Liver (tissue), 8 donors: ENCODE measurements at regions not wholly inside any gene's neighbourhood (a gene's known extent, or its start where the extent isn't known, plus 50 kb on each side); places are given as distances from the start of the nearest gene placed in this dataset.

Source experiments
- DNase-seq: peaks from one replicate; pipeline ENCODE4 v3.0.0-alpha.2; 2017; ENCODE audit warnings: low spot score
- H3K27ac ChIP-seq, 2 donors: one replicate each; pipeline ENCODE4 v1.7.0; 2013; ENCODE audit warnings: inconsistent platforms in 2 of 2, low read length in 2 of 2, control low read depth in 1 of 2, low read depth in 1 of 2, mild to moderate bottlenecking in 1 of 2
- H3K27me3 ChIP-seq, 4 donors: one replicate each; pipeline versions ENCODE4 v1.6.1 to v1.7.0; 2013; ENCODE audit warnings: low read length in 3 of 4, inconsistent platforms in 1 of 4, mild to moderate bottlenecking in 1 of 4, moderate library complexity in 1 of 4; ENCODE audit not compliant: control insufficient read depth in 4 of 4, insufficient read depth in 4 of 4
- H3K36me3 ChIP-seq, 4 donors: one replicate each; pipeline versions ENCODE4 v1.6.1 to v1.7.0; 2013; ENCODE audit warnings: low read length in 3 of 4, mild to moderate bottlenecking in 3 of 4, low read depth in 1 of 4, moderate library complexity in 1 of 4; ENCODE audit not compliant: control insufficient read depth in 4 of 4, insufficient read depth in 3 of 4
- H3K4me1 ChIP-seq, 4 donors: one replicate each; pipeline versions ENCODE4 v1.6.1 to v1.7.0; 2013; ENCODE audit warnings: low read length in 3 of 4, mild to moderate bottlenecking in 3 of 4, moderate library complexity in 1 of 4; ENCODE audit not compliant: control insufficient read depth in 4 of 4, insufficient read depth in 4 of 4
- H3K4me3 ChIP-seq, 3 donors: one replicate each; pipeline versions ENCODE4 v1.6.1 to v1.7.0; 2013; ENCODE audit warnings: low read length in 3 of 3, control low read depth in 1 of 3, low read depth in 1 of 3, mild to moderate bottlenecking in 1 of 3
- H3K9ac ChIP-seq, 2 donors: one replicate each; pipeline ENCODE4 v1.7.0; 2013; ENCODE audit warnings: low read length in 2 of 2, mild to moderate bottlenecking in 2 of 2, moderate library complexity in 2 of 2, control low read depth in 1 of 2, low read depth in 1 of 2
- H3K9me3 ChIP-seq, 4 donors: one replicate each; pipeline versions ENCODE4 v1.6.1 to v1.7.0; 2013; ENCODE audit warnings: low read length in 3 of 4; ENCODE audit not compliant: control insufficient read depth in 4 of 4
- EGR1 ChIP-seq, 2 donors: IDR thresholded peaks; 2 replicates each; pipeline ENCODE4 v1.6.1; 2016 to 2018; ENCODE audit warnings: antibody characterized with exemption in 2 of 2, low read depth in 2 of 2
- FOXA1 ChIP-seq: IDR thresholded peaks from 2 replicates; pipeline ENCODE4 v1.6.1; 2016; ENCODE audit warnings: antibody characterized with exemption
- FOXA2 ChIP-seq: IDR thresholded peaks from 2 replicates; pipeline ENCODE4 v1.6.1; 2016; ENCODE audit warnings: antibody characterized with exemption
- GABPA ChIP-seq, 2 donors: IDR thresholded peaks in 1 of 2; conservative IDR thresholded peaks in 1 of 2; 2 replicates each; pipeline ENCODE4 v1.6.1; 2016; ENCODE audit warnings: antibody characterized with exemption in 2 of 2, mild to moderate bottlenecking in 1 of 2, moderate library complexity in 1 of 2
- HNF4A ChIP-seq, 2 donors: conservative IDR thresholded peaks; 2 replicates each; pipeline ENCODE4 v1.6.1; 2016; ENCODE audit warnings: antibody characterized with exemption in 2 of 2, mild to moderate bottlenecking in 2 of 2
- JUND ChIP-seq, 2 donors: IDR thresholded peaks; 2 replicates each; pipeline ENCODE4 v1.6.1; 2016; ENCODE audit warnings: antibody characterized with exemption in 2 of 2
- NR2F2 ChIP-seq: IDR thresholded peaks from 2 replicates; pipeline ENCODE4 v1.6.1; 2016; ENCODE audit warnings: antibody characterized with exemption
- RAD21 ChIP-seq, 2 donors: IDR thresholded peaks; 2 replicates each; pipeline ENCODE4 v1.6.1; 2016; ENCODE audit warnings: antibody characterized with exemption in 2 of 2, mild to moderate bottlenecking in 2 of 2
- RXRA ChIP-seq, 2 donors: IDR thresholded peaks; 2 replicates each; pipeline ENCODE4 v1.6.1; 2017 to 2018; ENCODE audit warnings: antibody characterized with exemption in 2 of 2, mild to moderate bottlenecking in 1 of 2
- SP1 ChIP-seq: IDR thresholded peaks from 2 replicates; pipeline ENCODE4 v1.6.1; 2018; ENCODE audit warnings: antibody characterized with exemption, mild to moderate bottlenecking
- TAF1 ChIP-seq: conservative IDR thresholded peaks from 2 replicates; pipeline ENCODE4 v1.6.1; 2016; ENCODE audit warnings: antibody characterized with exemption, mild to moderate bottlenecking
- YY1 ChIP-seq: IDR thresholded peaks from 2 replicates; pipeline ENCODE4 v1.6.1; 2016; ENCODE audit warnings: antibody characterized with exemption, mild to moderate bottlenecking
- WGBS: extraction: QIAGEN DNeasy Blood & Tissue Kit; methylation state at CpG from one replicate; pipeline ENCODE4 v1.1.7; 2013; 5-methylcytosine and 5-hydroxymethylcytosine counted together
- TF ChIP-seq, protein P1 (sequence below): fragments of 150-350 bp; IDR thresholded peaks from 2 replicates; pipeline ENCODE4 v1.5.1; 2017; ENCODE audit warnings: improper control_type of control experiment, low read depth, low read length; ENCODE audit not compliant: missing input control
- TF ChIP-seq, protein P2 (sequence below): IDR thresholded peaks from 2 replicates; pipeline ENCODE4 v1.6.1; 2016; ENCODE audit warnings: antibody characterized with exemption
- TF ChIP-seq, protein P3 (sequence below): IDR thresholded peaks from 2 replicates; pipeline ENCODE4 v1.6.1; 2016; ENCODE audit warnings: antibody characterized with exemption
- TF ChIP-seq, protein P4 (sequence below): IDR thresholded peaks from 2 replicates; pipeline ENCODE4 v1.6.1; 2016; ENCODE audit warnings: antibody characterized with exemption, mild to moderate bottlenecking
- donor health status: healthy.
- donor health status: healthy.
- donor health status: healthy.
- donor health status: healthy.
- donor health status: healthy.

DNA sequence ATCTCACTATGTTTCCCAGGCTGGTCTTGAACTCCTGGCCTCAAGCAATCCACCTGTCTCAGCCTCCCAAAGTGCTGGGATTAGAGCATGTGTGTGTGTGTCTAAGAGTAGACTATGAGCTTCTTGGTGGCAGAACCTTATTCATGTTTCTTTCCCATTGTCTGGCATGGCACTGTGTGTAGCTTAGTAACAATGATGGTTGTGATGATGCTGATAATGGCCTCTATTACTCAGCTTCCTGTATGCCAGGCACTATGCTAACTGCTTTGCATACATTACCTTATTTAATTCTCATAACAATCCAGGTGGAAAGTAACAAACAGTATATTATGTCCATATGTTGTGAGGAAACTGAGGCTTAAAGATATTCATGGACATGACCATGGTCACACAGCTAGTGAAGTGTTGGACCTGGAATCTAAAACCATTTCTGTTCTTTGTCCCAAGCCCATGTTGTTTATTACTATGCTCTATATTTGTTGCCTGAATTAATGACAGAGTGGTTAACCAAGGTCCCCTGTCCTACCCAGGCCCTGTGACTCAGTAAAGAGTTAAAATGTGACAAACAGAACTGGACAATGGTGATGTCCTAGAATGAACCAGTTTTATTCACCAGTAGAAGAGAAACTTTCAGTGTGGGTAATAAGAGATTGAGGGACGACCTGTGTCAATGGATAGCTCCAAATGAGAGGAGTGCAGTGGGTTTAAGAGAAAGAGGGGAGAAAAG lies 109.6 kb downstream of the KLF5 start:
- 74% methylated on average over 1 of the region's 1 CpG for whole genome bisulfite sequencing
- no peak for TF ChIP-seq HNF4A (conservative IDR thresholded peaks at IDR 0.05)
- TF ChIP-seq RAD21 (IDR thresholded peaks at IDR 0.05) = no peak
- TF ChIP-seq, protein P1, sequence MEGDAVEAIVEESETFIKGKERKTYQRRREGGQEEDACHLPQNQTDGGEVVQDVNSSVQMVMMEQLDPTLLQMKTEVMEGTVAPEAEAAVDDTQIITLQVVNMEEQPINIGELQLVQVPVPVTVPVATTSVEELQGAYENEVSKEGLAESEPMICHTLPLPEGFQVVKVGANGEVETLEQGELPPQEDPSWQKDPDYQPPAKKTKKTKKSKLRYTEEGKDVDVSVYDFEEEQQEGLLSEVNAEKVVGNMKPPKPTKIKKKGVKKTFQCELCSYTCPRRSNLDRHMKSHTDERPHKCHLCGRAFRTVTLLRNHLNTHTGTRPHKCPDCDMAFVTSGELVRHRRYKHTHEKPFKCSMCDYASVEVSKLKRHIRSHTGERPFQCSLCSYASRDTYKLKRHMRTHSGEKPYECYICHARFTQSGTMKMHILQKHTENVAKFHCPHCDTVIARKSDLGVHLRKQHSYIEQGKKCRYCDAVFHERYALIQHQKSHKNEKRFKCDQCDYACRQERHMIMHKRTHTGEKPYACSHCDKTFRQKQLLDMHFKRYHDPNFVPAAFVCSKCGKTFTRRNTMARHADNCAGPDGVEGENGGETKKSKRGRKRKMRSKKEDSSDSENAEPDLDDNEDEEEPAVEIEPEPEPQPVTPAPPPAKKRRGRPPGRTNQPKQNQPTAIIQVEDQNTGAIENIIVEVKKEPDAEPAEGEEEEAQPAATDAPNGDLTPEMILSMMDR = no peak
- TF ChIP-seq GABPA (IDR thresholded peaks at IDR 0.05 in 1 of 2, conservative IDR thresholded peaks at IDR 0.05 in 1 of 2) = no peak
- TF ChIP-seq, protein P2, sequence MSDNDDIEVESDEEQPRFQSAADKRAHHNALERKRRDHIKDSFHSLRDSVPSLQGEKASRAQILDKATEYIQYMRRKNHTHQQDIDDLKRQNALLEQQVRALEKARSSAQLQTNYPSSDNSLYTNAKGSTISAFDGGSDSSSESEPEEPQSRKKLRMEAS = no peak
- TF ChIP-seq NR2F2 = no peak
- TF ChIP-seq SP1 = no peak
- TF ChIP-seq TAF1 = no peak
- TF ChIP-seq RXRA (IDR thresholded peaks at IDR 0.05) = no peak
- no peak for TF ChIP-seq FOXA1
- TF ChIP-seq, protein P3, sequence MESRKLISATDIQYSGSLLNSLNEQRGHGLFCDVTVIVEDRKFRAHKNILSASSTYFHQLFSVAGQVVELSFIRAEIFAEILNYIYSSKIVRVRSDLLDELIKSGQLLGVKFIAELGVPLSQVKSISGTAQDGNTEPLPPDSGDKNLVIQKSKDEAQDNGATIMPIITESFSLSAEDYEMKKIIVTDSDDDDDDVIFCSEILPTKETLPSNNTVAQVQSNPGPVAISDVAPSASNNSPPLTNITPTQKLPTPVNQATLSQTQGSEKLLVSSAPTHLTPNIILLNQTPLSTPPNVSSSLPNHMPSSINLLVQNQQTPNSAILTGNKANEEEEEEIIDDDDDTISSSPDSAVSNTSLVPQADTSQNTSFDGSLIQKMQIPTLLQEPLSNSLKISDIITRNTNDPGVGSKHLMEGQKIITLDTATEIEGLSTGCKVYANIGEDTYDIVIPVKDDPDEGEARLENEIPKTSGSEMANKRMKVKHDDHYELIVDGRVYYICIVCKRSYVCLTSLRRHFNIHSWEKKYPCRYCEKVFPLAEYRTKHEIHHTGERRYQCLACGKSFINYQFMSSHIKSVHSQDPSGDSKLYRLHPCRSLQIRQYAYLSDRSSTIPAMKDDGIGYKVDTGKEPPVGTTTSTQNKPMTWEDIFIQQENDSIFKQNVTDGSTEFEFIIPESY = no peak
- no peak for TF ChIP-seq YY1
- TF ChIP-seq FOXA2 = no peak
- no peak for TF ChIP-seq JUND (IDR thresholded peaks at IDR 0.05)
- no peak for TF ChIP-seq EGR1 (IDR thresholded peaks at IDR 0.05; ENCODE audit: low read depth in 2 of 2)
- TF ChIP-seq, protein P4, sequence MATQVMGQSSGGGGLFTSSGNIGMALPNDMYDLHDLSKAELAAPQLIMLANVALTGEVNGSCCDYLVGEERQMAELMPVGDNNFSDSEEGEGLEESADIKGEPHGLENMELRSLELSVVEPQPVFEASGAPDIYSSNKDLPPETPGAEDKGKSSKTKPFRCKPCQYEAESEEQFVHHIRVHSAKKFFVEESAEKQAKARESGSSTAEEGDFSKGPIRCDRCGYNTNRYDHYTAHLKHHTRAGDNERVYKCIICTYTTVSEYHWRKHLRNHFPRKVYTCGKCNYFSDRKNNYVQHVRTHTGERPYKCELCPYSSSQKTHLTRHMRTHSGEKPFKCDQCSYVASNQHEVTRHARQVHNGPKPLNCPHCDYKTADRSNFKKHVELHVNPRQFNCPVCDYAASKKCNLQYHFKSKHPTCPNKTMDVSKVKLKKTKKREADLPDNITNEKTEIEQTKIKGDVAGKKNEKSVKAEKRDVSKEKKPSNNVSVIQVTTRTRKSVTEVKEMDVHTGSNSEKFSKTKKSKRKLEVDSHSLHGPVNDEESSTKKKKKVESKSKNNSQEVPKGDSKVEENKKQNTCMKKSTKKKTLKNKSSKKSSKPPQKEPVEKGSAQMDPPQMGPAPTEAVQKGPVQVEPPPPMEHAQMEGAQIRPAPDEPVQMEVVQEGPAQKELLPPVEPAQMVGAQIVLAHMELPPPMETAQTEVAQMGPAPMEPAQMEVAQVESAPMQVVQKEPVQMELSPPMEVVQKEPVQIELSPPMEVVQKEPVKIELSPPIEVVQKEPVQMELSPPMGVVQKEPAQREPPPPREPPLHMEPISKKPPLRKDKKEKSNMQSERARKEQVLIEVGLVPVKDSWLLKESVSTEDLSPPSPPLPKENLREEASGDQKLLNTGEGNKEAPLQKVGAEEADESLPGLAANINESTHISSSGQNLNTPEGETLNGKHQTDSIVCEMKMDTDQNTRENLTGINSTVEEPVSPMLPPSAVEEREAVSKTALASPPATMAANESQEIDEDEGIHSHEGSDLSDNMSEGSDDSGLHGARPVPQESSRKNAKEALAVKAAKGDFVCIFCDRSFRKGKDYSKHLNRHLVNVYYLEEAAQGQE = no peak

More for the DNA sequence above, 109.6 kb downstream of the KLF5 start:
- DNase-seq = no peak
- no peaks in the 10 kb centered on the region for H3K9me3 ChIP-seq
- no peaks in the 10 kb centered on the region for H3K27me3 ChIP-seq
- no peak overlapping the region for H3K9ac ChIP-seq
- no peak overlapping the region for H3K4me3 ChIP-seq
- H3K4me1 ChIP-seq = no peaks in the 10 kb centered on the region
- H3K27ac ChIP-seq = no peak overlapping the region
- H3K36me3 ChIP-seq = no peaks in the 10 kb centered on the region
